ENCODE measurements at regions not wholly inside any gene's neighbourhood (a gene's known extent, or its start where the extent isn't known, plus 50 kb on each side); places are given as distances from the start of the nearest gene placed in this dataset.
"Not testable (repeated sequence)": the region's sequence is repeated elsewhere in the genome, so short reads cannot be mapped to it uniquely, and the experiment has no call there.

- DNase-seq: no peak
These were observed 342.4 kb upstream of the KCNMB2 start for GRCh38 chr3:178193846-178194245.

- DNase-seq: no peak
These were observed 341.7 kb upstream of the KCNMB2 start for GRCh38 chr3:178194539-178194938.

- DNase-seq: peak; percentile 67
These were observed 340.4 kb upstream of the KCNMB2 start for GRCh38 chr3:178195824-178196223.

DNA sequence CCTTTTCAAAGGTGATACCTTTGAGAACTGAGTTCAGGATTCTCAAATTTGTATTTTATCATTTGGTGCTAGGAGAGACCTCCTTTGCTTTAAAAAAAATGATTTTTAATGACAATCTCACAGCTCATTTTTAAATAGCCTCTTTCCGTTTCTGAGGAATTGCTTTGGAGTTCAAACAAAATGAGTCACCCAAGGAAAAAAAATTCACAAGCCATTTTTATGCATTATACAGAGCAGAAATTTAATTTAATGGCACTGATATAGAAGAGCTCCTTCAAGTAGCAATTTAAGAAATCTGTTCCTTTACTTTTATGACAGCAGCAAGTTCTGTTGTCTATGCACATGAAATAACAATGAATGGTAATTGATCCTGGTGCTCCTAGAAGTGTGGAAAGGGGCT lies 337.9 kb upstream of the KCNMB2 start:
- DNase-seq: peak; percentile 50

GRCh38 chr3:178200316-178200715 lies 335.9 kb upstream of the KCNMB2 start:
- DNase-seq: no peak

GRCh38 chr3:178201714-178202113 lies 334.5 kb upstream of the KCNMB2 start:
- no peak for DNase-seq

- no peak for DNase-seq
These were observed 334.0 kb upstream of the KCNMB2 start for GRCh38 chr3:178202194-178202593.

GRCh38 chr3:178203165-178203564 lies 333.1 kb upstream of the KCNMB2 start:
- peak; percentile 66 for DNase-seq

GRCh38 chr3:178203650-178204049 lies 332.6 kb upstream of the KCNMB2 start:
- DNase-seq: peak; percentile 60

DNA sequence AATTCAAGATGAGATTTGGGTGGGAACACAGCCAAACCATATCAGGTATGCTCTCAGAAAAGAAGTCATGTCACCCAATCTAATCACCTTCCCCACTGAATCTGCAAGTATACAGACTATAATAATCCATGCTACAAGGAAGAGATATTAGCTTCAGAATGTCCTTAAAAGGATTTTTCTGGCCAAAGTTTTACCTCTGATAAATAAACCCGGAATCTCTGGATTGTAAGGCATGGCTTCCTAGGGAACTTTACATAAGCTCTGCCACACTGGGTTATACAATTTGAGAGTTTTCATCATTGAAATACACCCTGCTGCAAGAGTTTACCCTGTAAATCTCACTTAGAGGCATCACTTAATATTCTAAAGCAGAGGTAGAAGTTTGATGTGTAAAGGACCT lies 330.5 kb upstream of the KCNMB2 start:
- peak; percentile 91 for DNase-seq

DNA sequence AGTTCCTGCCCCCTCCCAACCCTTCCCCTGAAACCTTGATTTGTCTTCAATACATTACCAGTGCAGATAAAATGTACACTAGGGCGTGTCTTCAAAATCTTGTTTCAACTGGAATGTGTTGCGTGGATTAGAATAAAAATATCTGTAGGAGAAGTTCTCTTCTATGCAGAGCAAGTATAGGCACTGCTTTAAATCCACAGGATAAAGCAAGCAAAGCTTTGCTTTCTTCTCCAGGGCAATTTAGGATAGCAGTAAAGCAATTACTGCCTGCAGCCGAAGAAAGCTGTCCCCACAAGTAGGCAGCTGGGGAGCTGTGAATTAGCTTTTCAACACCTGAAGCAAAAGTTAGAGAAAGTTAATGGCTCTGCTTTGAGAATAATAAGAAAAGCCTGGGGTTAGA lies 329.7 kb upstream of the KCNMB2 start:
- DNase-seq: peak; percentile 25

GRCh38 chr3:178207161-178207560 lies 329.1 kb upstream of the KCNMB2 start:
- DNase-seq: not testable (repeated sequence)

- not testable (repeated sequence) for DNase-seq
These were observed 328.6 kb upstream of the KCNMB2 start for GRCh38 chr3:178207627-178208026.

GRCh38 chr3:178209116-178209515 lies 327.1 kb upstream of the KCNMB2 start:
- not testable (repeated sequence) for DNase-seq

DNA sequence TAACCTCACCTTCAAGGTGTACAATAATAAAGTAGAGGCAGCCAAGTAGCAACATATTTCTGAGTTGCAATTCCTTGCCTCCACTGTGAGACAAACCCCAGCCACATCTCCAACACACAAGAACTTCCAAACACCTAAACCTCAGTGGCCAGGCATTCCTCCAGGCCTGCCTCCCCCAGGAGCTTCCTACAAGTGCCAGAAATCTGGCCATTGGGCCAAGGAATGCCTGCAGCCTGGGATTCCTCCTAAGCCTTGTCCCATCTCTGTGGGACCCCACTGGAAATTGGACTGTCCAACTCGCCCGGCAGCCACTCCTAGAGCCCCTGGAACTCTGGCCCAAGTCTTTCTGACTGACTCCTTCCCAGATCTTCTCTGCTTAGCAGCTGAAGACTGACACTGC lies 326.6 kb upstream of the KCNMB2 start:
- not testable (repeated sequence) for DNase-seq

DNA sequence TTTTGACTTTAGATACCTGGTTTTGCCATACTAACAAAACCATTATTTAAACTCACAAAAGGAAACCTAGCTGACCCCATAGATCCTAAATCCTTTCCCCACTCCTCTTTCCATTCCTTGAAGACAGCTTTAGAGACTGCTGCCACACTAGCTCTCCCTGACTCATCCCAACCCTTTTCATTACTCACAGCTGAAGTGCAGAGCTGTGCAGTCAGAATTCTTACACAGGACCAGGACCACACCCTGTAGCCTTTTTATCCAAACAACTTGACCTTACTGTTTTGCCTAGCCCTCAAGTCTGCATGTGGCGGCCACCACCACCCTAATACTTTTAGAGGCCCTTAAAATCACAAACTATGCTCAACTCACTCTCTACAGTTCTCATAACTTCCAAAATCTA lies 325.1 kb upstream of the KCNMB2 start:
- DNase-seq: peak; percentile 61

GRCh38 chr3:178217479-178217878 lies 318.8 kb upstream of the KCNMB2 start:
- DNase-seq: no peak

DNA sequence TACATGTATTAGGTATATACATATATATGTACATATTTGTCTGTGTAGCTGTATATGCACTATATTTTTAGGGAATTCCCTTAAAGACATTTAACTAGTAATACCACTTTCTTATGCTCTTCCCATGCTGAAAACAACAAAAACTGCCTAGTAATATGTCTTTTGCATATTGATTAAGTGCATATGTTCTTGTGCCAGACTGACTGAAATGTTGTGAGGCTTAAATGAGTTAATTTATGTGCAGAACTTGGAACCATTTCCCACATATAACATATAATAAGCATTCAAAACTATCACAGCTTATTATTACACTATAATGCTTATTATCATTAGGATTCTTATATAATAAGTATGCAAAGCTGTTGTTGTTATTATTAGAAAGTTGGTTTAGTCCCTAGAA lies 318.0 kb upstream of the KCNMB2 start:
- DNase-seq: no peak

DNA sequence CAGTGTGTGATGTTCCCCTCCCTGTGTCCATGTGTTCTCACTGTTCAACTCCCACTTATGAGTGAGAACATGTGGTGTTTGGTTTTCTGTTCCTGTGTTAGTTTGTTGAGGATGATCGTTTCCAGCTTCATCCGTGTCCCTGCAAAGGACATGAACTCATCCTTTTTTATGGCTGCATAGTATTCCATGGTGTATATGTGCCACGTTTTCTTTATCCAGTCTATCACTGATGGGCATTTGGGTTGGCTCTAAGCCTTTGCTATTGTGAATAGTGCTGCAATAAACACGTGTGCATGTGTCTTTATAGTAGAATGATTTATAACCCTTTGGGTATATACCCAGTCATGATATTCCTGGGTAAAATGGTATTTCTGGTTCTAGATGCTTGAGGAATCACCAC lies 316.6 kb upstream of the KCNMB2 start:
- not testable (repeated sequence) for DNase-seq

GRCh38 chr3:178223876-178224275 lies 312.4 kb upstream of the KCNMB2 start:
- DNase-seq: no peak

DNA sequence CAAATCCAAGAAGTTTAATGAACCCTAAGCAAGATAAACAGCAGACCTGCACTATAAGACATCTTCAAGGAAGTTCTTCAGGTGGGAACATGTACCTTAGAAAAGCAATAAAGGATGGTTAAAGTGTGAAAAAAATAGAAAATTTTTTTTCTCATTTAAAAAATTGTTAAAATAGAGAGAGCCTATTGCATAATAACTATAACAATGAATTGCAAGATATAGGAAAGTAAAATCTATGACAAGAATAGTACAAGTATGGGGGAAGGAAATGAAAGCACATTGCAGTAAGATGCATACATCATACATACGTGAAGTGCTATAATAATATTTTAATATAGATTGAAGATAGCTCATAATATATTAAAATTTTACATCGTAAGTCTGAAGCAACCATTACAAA lies 310.1 kb upstream of the KCNMB2 start:
- no peak for DNase-seq

- DNase-seq: peak; percentile 15
These were observed 304.6 kb upstream of the KCNMB2 start for GRCh38 chr3:178231645-178232044.

GRCh38 chr3:178233371-178234071 lies 302.7 kb upstream of the KCNMB2 start:
- no peak for DNase-seq

- DNase-seq: peak; percentile 79
These were observed 299.5 kb upstream of the KCNMB2 start for GRCh38 chr3:178236555-178237277.

All from fibroblast of skin of scalp (primary cell).